HepG2 (cell line): ENCODE measurements at regions not wholly inside any gene's neighbourhood (a gene's known extent, or its start where the extent isn't known, plus 50 kb on each side); places are given as distances from the start of the nearest gene placed in this dataset.

Experiments
- ATAC-seq: fragments of 200-7000 bp; cut with Tn5 transposase; 3 replicates; pipeline ENCODE4 v1.9.1; 2020; ENCODE audit warnings: mild to moderate bottlenecking, moderate library complexity
- BruUV-seq: library from RNA; stranded (reverse); fragments of 400-500 nt; replicated peaks from 2 replicates; lab custom pipeline; 2021; lab: Mats Ljungman, UMichigan
- CTCF ChIA-PET: fragments of 300-600 bp; formaldehyde crosslinking; extraction: SDS; loops from one replicate; lab custom pipeline; 2021; ENCODE audit warnings: low total read pairs, inconsistent platforms, low intra/inter-chr PET ratio; lab: Yijun Ruan, JAX
- POLR2A ChIA-PET: fragments of 350-600 bp; sonication (Branson Sonifier 250); formaldehyde crosslinking; loops from one replicate; lab custom pipeline; 2020; ENCODE audit warnings: antibody characterized with exemption, inconsistent platforms; lab: Yijun Ruan, JAX
- DNase-seq: peaks from one replicate; pipeline ENCODE4 v3.0.0-alpha.2; 2015; ENCODE audit warnings: low spot score
- FAIRE-seq: peaks from 3 replicates; lab custom pipeline; 2011; peaks lifted over from hg19 to GRCh38; lab: Jason Lieb, UNC
- H2AFZ ChIP-seq: one replicate; pipeline ENCODE4 v1.6.1; 2011; ENCODE audit warnings: low read length, inconsistent platforms
- H3K27ac ChIP-seq: fragments of 300-600 bp; 3 replicates; pipeline ENCODE4 v1.8.0; 2011; ENCODE audit warnings: mixed run types, mild to moderate bottlenecking, mixed read lengths, low read length, inconsistent platforms; ENCODE audit not compliant: insufficient read depth; ENCODE audit errors: extremely low read length
- H3K27me3 ChIP-seq, 2 experiments: fragments of 200-600 bp in 1 of 2; 2 replicates in 1 of 2; 3 replicates in 1 of 2; pipeline versions ENCODE4 v1.6.0 to v1.8.0; 2011; ENCODE audit warnings: low read length in 2 of 2, mild to moderate bottlenecking in 2 of 2, moderate library complexity in 2 of 2, inconsistent platforms in 1 of 2; ENCODE audit not compliant: insufficient read depth in 2 of 2, control insufficient read depth in 1 of 2
- H3K36me3 ChIP-seq, 2 experiments: fragments of 200-600 bp in 1 of 2; replicated peaks in 1 of 2; 2 replicates in 1 of 2; 3 replicates in 1 of 2; pipeline versions ENCODE4 v1.5.1 to v1.8.0; 2011; ENCODE audit warnings: low read length in 2 of 2, inconsistent platforms in 1 of 2; ENCODE audit not compliant: insufficient read depth in 2 of 2, control insufficient read depth in 1 of 2
- H3K4me1 ChIP-seq: 2 replicates; pipeline ENCODE4 v1.5.1; 2012; ENCODE audit warnings: low read length, inconsistent platforms; ENCODE audit not compliant: insufficient read depth
- H3K4me2 ChIP-seq: 2 replicates; pipeline ENCODE4 v1.6.0; 2011; ENCODE audit warnings: low read depth, low read length, inconsistent platforms
- H3K4me3 ChIP-seq, 3 experiments: fragments of 200-600 bp in 1 of 3; sonication (generic), shearing (Covaris generic) in 1 of 3; replicated peaks in 1 of 3; 2 replicates each; pipeline ENCODE4 v1.5.1; 2011 to 2016; ENCODE audit warnings: low read length in 3 of 3, inconsistent platforms in 2 of 3, low read depth in 2 of 3, mild to moderate bottlenecking in 2 of 3, control low read depth in 1 of 3, mixed read lengths in 1 of 3; ENCODE audit not compliant: insufficient read depth in 1 of 3
- H3K79me2 ChIP-seq: one replicate; pipeline ENCODE4 v1.6.1; 2011; ENCODE audit warnings: low read length, inconsistent platforms; ENCODE audit not compliant: insufficient read depth
- H3K9ac ChIP-seq: 2 replicates; pipeline ENCODE4 v1.6.0; 2011; ENCODE audit warnings: mild to moderate bottlenecking, low read depth, low read length, inconsistent platforms; ENCODE audit not compliant: insufficient read depth
- H3K9me3 ChIP-seq: 2 replicates; pipeline ENCODE4 v1.5.1; 2012; ENCODE audit warnings: mild to moderate bottlenecking, low read length
- H4K20me1 ChIP-seq: 2 replicates; pipeline ENCODE4 v1.6.0; 2011; ENCODE audit warnings: inconsistent platforms, mild to moderate bottlenecking, low read length, moderate library complexity; ENCODE audit not compliant: insufficient read depth
- KDM5B ChIP-seq: sonication (generic); formaldehyde crosslinking; IDR thresholded peaks from 2 replicates; pipeline ENCODE4 v1.4.0; 2020; ENCODE audit warnings: missing genetic modification reagents, mild to moderate bottlenecking, borderline replicate concordance
- MAF1 ChIP-seq: sonication (generic); formaldehyde crosslinking; IDR thresholded peaks from 2 replicates; pipeline ENCODE4 v1.5.0; 2020; ENCODE audit warnings: missing genetic modification reagents, borderline replicate concordance
- PAF1 ChIP-seq: IDR thresholded peaks from 2 replicates; pipeline ENCODE4 v1.6.1; 2016; ENCODE audit warnings: missing genetic modification reagents, missing compliant biosample characterization
- ZNF703 ChIP-seq: sonication (generic); formaldehyde crosslinking; IDR thresholded peaks from 2 replicates; pipeline ENCODE4 v1.5.1; 2020; ENCODE audit warnings: missing genetic modification reagents, mild to moderate bottlenecking, moderate library complexity, borderline replicate concordance
- WGBS: methylation state at CpG from one replicate; pipeline ENCODE4 v1.1.6; 2017; ENCODE audit warnings: low lambda C conversion rate; 5-methylcytosine and 5-hydroxymethylcytosine counted together
- in situ Hi-C: cut with HindIII; loops from 2 replicates; pipeline ENCODE4 v1.10.0; 2017; ENCODE audit warnings: low pct_unique_long_range_greater_than_20kb; ENCODE audit not compliant: extremely low pct_ligation_motif_present
- intact Hi-C: fragments of 100-400 bp; cut with micrococcal nuclease; formaldehyde crosslinking; loops from one replicate; pipeline ENCODE4 v1.10.0; 2022; ENCODE audit not compliant: unreplicated experiment
- TF ChIP-seq, protein P1 (sequence below): sonication (generic); formaldehyde crosslinking; IDR thresholded peaks from 2 replicates; pipeline ENCODE4 v1.4.0; 2020; ENCODE audit warnings: missing genetic modification reagents, borderline replicate concordance
- TF ChIP-seq, protein P2 (sequence below): sonication (generic); formaldehyde crosslinking; IDR thresholded peaks from 2 replicates; pipeline ENCODE4 v1.5.0; 2020; ENCODE audit warnings: missing genetic modification reagents, mild to moderate bottlenecking, borderline replicate concordance

DNA sequence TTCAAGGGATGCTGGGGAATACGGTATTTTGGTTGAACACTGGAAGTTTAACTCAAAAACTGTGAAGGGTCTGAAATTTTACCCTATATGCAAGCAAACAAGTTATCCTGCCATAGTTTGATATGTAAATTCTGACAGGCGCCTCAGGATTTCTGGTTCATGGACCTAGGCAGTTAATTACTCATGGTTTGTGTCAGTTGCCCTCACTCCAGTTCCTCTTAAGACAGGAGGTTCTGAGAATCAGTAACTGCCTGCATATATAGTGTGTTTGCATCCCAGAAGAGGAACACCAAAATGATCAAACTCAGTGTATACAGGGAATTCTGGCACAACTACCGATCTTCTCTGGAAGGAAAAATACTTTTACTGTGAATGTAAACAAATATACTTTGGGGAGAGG lies 360.4 kb upstream of the NWD2 start:
- in situ Hi-C loops (no loop called here), intact Hi-C loops (no loop called here)
- no peak overlapping the region for H2AFZ ChIP-seq
- no TSS peak for BruUV-seq
- no peak overlapping the region for H3K4me3 ChIP-seq
- H3K79me2 ChIP-seq: no peaks in the 10 kb centered on the region
- no peaks in the 10 kb centered on the region for H3K4me1 ChIP-seq
- no peak overlapping the region for H3K4me2 ChIP-seq
- H3K27me3 ChIP-seq: no peaks in the 10 kb centered on the region
- POLR2A ChIA-PET: no interaction called here
- no peak overlapping the region for H3K27ac ChIP-seq
- no peak for FAIRE-seq
- WGBS: 15% methylated on average over 3 of the region's 3 CpGs
- H3K9me3 ChIP-seq: no peaks in the 10 kb centered on the region
- no peak overlapping the region for H3K9ac ChIP-seq
- TF ChIP-seq ZNF703 (CRISPR knock-in tag) (no peak), KDM5B (CRISPR knock-in tag) (no peak), PAF1 (CRISPR knock-in tag) (no peak), MAF1 (CRISPR knock-in tag) (no peak)
- TF ChIP-seq, protein P1, sequence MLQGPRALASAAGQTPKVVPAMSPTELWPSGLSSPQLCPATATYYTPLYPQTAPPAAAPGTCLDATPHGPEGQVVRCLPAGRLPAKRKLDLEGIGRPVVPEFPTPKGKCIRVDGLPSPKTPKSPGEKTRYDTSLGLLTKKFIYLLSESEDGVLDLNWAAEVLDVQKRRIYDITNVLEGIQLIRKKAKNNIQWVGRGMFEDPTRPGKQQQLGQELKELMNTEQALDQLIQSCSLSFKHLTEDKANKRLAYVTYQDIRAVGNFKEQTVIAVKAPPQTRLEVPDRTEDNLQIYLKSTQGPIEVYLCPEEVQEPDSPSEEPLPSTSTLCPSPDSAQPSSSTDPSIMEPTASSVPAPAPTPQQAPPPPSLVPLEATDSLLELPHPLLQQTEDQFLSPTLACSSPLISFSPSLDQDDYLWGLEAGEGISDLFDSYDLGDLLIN (CRISPR knock-in tag): no peak
- TF ChIP-seq, protein P2, sequence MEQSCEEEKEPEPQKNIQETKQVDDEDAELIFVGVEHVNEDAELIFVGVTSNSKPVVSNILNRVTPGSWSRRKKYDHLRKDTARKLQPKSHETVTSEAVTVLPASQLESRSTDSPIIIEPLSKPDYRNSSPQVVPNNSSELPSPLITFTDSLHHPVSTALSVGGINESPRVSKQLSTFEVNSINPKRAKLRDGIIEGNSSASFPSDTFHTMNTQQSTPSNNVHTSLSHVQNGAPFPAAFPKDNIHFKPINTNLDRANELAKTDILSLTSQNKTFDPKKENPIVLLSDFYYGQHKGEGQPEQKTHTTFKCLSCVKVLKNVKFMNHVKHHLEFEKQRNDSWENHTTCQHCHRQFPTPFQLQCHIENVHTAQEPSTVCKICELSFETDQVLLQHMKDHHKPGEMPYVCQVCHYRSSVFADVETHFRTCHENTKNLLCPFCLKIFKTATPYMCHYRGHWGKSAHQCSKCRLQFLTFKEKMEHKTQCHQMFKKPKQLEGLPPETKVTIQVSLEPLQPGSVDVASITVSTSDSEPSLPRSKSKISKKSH (CRISPR knock-in tag): no peak
- ATAC-seq: no peak
- no peaks in the 10 kb centered on the region for H4K20me1 ChIP-seq
- DNase-seq: no peak
- CTCF ChIA-PET: no interaction called here
- no peaks in the 10 kb centered on the region for H3K36me3 ChIP-seq
